Osteoblast (primary cell): ENCODE measurements at regions not wholly inside any gene's neighbourhood (a gene's known extent, or its start where the extent isn't known, plus 50 kb on each side); places are given as distances from the start of the nearest gene placed in this dataset.

Source experiments
- DNase-seq: peaks from one replicate; pipeline ENCODE4 v3.0.0; 2011; ENCODE audit warnings: low spot score, mixed read lengths; ENCODE audit not compliant: insufficient read length; ENCODE audit errors: missing footprints
- H2AFZ ChIP-seq: 2 replicates; pipeline ENCODE4 v1.6.0; 2011; ENCODE audit warnings: mild to moderate bottlenecking, low read length
- H3K27ac ChIP-seq: 2 replicates; pipeline ENCODE4 v1.5.1; 2011; ENCODE audit warnings: mild to moderate bottlenecking, low read depth, low read length, moderate library complexity
- H3K27me3 ChIP-seq: 2 replicates; pipeline ENCODE4 v1.6.0; 2012; ENCODE audit warnings: mild to moderate bottlenecking, control low read depth, inconsistent platforms, low read length, moderate library complexity; ENCODE audit not compliant: insufficient read depth
- H3K36me3 ChIP-seq: 2 replicates; pipeline ENCODE4 v1.5.1; 2011; ENCODE audit warnings: mild to moderate bottlenecking, low read length, control low read depth, moderate library complexity; ENCODE audit not compliant: insufficient read depth
- H3K4me1 ChIP-seq: 2 replicates; pipeline ENCODE4 v1.5.1; 2011; ENCODE audit warnings: mild to moderate bottlenecking, low read length, control low read depth, moderate library complexity; ENCODE audit not compliant: insufficient read depth
- H3K4me2 ChIP-seq: 2 replicates; pipeline ENCODE4 v1.6.0; 2011; ENCODE audit warnings: mild to moderate bottlenecking, low read length; ENCODE audit not compliant: insufficient read depth
- H3K4me3 ChIP-seq: fragments of 200-600 bp; sonication (generic); 3 replicates; pipeline ENCODE4 v1.5.1; 2012; ENCODE audit warnings: mild to moderate bottlenecking, low read length, inconsistent platforms; ENCODE audit not compliant: insufficient read depth
- H3K79me2 ChIP-seq: 2 replicates; pipeline ENCODE4 v1.6.0; 2012; ENCODE audit warnings: mild to moderate bottlenecking, low read length, control low read depth, inconsistent platforms; ENCODE audit not compliant: insufficient read depth
- H3K9me3 ChIP-seq: 2 replicates; pipeline ENCODE4 v1.5.1; 2011; ENCODE audit warnings: low read depth, low read length, control low read depth
- H4K20me1 ChIP-seq: 2 replicates; pipeline ENCODE4 v1.6.0; 2012; ENCODE audit warnings: mild to moderate bottlenecking, low read length, control low read depth; ENCODE audit not compliant: insufficient read depth
- CTCF ChIP-seq: IDR thresholded peaks from 2 replicates; pipeline ENCODE4 v1.5.1; 2011; ENCODE audit warnings: mild to moderate bottlenecking, low read depth, low read length, moderate library complexity; ENCODE audit errors: extremely low read depth

GRCh38 chr5:20556115-20556763 lies 568.2 kb upstream of the CDH18 start:
- H3K4me1 ChIP-seq = no peaks in the 10 kb centered on the region
- H3K36me3 ChIP-seq = no peaks in the 10 kb centered on the region
- H3K9me3 ChIP-seq = peaks cover 5% of the 10 kb centered on the region
- no peak overlapping the region for H3K4me3 ChIP-seq
- no peak overlapping the region for H2AFZ ChIP-seq
- H4K20me1 ChIP-seq = no peaks in the 10 kb centered on the region
- H3K79me2 ChIP-seq = no peaks in the 10 kb centered on the region
- no peak for TF ChIP-seq CTCF
- no peaks in the 10 kb centered on the region for H3K27me3 ChIP-seq
- peak; percentile 37 for DNase-seq
- H3K27ac ChIP-seq = no peak overlapping the region
- H3K4me2 ChIP-seq = no peak overlapping the region

- Histone ChIP-seq H3K4me3 (no peak overlapping the region), H3K4me2 (no peak overlapping the region), H3K27ac (no peak overlapping the region), H3K27me3 (no peaks in the 10 kb centered on the region), H3K9me3 (peaks cover 5% of the 10 kb centered on the region), H3K79me2 (no peaks in the 10 kb centered on the region), H3K4me1 (no peaks in the 10 kb centered on the region), H2AFZ (no peak overlapping the region), H3K36me3 (no peaks in the 10 kb centered on the region), H4K20me1 (no peaks in the 10 kb centered on the region)
- no peak for DNase-seq
- no peak for TF ChIP-seq CTCF
Measured at GRCh38 chr5:20555034-20555433, 567.0 kb upstream of the CDH18 start.

- H3K36me3 ChIP-seq = no peaks in the 10 kb centered on the region
- H4K20me1 ChIP-seq = no peaks in the 10 kb centered on the region
- no peak overlapping the region for H2AFZ ChIP-seq
- no peaks in the 10 kb centered on the region for H3K27me3 ChIP-seq
- TF ChIP-seq CTCF = no peak
- H3K9me3 ChIP-seq = peaks cover 5% of the 10 kb centered on the region
- no peak overlapping the region for H3K4me3 ChIP-seq
- no peaks in the 10 kb centered on the region for H3K79me2 ChIP-seq
- no peak overlapping the region for H3K27ac ChIP-seq
- DNase-seq = no peak
- H3K4me2 ChIP-seq = no peak overlapping the region
- H3K4me1 ChIP-seq = no peaks in the 10 kb centered on the region
Measured at GRCh38 chr5:20554001-20554400, 566.0 kb upstream of the CDH18 start.

GRCh38 chr5:20537911-20538703 lies 550.1 kb upstream of the CDH18 start:
- H2AFZ ChIP-seq = no peak overlapping the region
- H3K27ac ChIP-seq = no peak overlapping the region
- H3K4me1 ChIP-seq = no peaks in the 10 kb centered on the region
- H3K79me2 ChIP-seq = no peaks in the 10 kb centered on the region
- H4K20me1 ChIP-seq = no peaks in the 10 kb centered on the region
- no peak for TF ChIP-seq CTCF
- H3K9me3 ChIP-seq = peaks cover 2% of the 10 kb centered on the region
- H3K36me3 ChIP-seq = no peaks in the 10 kb centered on the region
- no peak overlapping the region for H3K4me2 ChIP-seq
- DNase-seq = no peak
- no peak overlapping the region for H3K4me3 ChIP-seq
- no peaks in the 10 kb centered on the region for H3K27me3 ChIP-seq
